Right ventricle myocardium superior (tissue), 1 donor: ENCODE measurements at regions not wholly inside any gene's neighbourhood (a gene's known extent, or its start where the extent isn't known, plus 50 kb on each side); places are given as distances from the start of the nearest gene placed in this dataset.

Source experiments
- ATAC-seq: fragments of 200-7000 bp; cut with Tn5 transposase; one replicate; pipeline ENCODE4 v1.9.1; 2020; ENCODE audit warnings: mild to moderate bottlenecking; ENCODE audit not compliant: poor library complexity
- DNase-seq: peaks from one replicate; pipeline ENCODE4 v3.0.0-alpha.2; 2020
- intact Hi-C: fragments of 100-400 bp; cut with DNase I; formaldehyde crosslinking; loops from one replicate; pipeline ENCODE4 v1.11.2; 2022
- donor health status: DM: no; HTN: yes; CAD: no; lungs with severe emphysema.

DNA sequence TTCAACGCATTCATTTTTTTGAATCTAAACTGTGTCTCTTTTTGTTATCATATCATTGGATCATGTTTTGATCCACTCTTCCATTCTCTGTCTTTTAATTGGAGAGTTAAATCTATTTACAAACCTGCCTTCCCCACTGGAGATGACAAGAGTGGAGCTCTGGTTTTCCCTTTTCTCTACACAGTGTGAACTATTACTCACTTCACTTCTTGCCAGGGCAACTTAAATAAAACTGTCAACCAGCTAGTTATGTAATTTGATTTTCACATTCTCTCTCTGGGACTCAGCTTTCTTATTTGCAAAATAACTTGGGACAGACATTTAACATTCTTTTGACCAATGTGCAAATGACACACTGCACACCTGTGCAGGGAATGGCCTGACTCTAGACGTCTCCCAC, 230.8 kb upstream of the CST7 start:
- intact Hi-C loops = no loop called here
- ATAC-seq = no peak

DNA sequence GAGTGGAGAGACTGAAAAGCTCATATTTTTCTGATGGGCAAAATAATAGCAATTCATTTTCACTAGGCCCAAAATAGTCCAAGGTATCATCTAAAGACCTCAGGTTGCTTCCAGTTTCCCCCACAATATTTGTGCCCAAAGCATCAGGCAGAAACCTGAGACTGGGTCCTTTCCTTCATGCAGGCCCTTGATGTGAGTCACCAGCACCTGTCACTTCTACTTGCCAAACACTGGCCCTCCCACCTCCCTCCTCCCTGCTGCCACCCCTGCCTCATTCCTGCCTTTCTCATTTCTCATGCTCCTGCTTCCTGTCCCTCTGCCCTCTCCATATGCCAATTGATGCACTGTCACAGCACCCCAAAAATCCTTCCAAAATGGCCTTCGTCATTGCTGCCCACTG, 230.4 kb upstream of the CST7 start:
- intact Hi-C loops = no loop called here
- ATAC-seq = no peak
- DNase-seq = no peak

More for the DNA sequence above, 230.8 kb upstream of the CST7 start:
- DNase-seq = no peak

DNA sequence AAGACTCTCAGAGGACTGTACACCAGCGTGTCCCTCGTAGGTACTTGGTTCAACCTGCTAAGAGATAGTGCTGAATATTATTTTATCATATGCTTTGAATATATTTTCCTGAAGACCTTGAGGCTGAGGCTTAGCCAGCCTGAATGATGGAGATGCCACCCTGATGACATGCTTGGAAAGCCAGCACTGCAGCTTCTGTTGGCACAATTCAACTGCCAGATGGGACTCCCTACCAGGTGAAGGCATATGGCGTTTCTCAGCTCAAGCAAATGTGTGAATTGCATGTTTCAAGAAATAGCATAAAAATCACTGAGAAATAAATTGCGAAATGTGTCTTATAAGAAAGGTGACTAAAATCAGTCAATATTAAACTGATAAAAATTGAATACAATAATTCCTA, 228.1 kb upstream of the CST7 start:
- DNase-seq = no peak
- no peak for ATAC-seq

DNA sequence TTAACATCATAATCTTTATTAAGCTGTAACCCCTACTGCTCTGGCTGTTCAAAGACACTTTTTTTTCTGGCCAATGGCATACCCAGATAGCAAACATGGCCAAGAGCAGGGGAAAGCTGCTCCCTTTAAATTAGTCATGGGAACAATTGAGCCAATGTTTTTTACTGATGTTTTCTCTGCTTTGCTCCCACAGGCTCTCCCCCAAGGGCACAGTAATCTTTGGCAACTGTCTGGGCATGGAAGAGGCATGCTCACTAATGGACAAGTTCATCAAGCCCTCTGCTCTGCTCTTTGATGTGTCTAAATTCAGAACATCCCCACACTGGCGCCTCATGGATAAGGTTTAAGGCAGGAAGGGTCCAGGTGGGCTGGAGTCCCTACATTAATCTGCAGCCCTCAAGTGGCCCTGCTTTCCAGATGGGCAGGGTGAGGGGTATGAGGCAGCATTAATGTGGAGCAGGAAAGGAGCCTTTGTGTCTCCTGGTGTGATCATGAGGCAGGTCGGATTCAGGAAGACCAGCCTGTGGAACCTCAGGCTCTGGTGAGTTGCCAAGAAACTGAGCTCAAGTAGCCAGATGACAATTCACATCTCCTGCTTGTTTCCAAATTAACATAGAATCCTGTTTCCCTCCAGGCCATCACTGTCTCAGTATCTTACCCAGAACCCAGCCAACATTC, 227.0 kb upstream of the CST7 start:
- DNase-seq = no peak
- ATAC-seq = no peak
- intact Hi-C loops = no loop called here

More for the DNA sequence above, 228.1 kb upstream of the CST7 start:
- intact Hi-C loops = no loop called here

DNA sequence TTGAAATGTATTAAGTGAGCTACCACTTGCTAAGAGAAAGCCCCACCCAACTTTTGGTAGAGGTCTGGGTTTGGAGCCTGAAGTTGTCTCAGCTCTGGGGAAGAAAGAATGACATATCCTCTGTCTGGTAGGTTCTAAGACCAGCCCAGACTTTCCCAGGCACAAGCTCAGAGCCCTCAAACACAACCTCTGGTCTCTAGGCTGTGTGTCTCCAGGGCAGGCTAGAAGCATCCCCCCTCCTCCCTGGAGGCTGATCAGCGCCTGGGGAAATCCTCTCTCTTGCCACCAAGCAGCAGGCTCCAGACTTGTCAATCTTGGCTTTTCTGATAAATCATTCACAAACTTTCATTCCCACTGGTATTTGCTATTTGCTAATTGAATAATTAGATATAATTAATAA, 226.5 kb upstream of the CST7 start:
- intact Hi-C loops = no loop called here
- ATAC-seq = no peak
- DNase-seq = no peak

DNA sequence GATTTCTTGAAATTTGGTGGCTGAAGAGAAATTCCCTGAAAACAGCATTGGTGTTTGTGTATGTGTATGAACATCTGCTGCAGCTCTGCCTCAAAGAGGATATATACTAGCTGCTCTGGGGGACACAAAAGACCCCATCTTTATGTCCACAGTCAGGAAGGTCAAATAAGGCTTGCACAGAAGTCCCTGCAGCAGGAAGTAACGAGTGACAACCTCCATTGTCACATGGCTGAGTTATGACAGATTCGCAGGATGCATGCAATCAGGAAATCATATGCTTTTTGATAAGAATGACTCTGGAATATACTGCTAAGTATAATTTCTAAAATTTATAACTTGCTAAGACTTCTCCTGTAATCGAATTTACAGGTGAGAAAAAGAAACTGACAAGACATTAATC, 225.9 kb upstream of the CST7 start:
- intact Hi-C loops = no loop called here
- ATAC-seq (no peak), DNase-seq (no peak)

DNA sequence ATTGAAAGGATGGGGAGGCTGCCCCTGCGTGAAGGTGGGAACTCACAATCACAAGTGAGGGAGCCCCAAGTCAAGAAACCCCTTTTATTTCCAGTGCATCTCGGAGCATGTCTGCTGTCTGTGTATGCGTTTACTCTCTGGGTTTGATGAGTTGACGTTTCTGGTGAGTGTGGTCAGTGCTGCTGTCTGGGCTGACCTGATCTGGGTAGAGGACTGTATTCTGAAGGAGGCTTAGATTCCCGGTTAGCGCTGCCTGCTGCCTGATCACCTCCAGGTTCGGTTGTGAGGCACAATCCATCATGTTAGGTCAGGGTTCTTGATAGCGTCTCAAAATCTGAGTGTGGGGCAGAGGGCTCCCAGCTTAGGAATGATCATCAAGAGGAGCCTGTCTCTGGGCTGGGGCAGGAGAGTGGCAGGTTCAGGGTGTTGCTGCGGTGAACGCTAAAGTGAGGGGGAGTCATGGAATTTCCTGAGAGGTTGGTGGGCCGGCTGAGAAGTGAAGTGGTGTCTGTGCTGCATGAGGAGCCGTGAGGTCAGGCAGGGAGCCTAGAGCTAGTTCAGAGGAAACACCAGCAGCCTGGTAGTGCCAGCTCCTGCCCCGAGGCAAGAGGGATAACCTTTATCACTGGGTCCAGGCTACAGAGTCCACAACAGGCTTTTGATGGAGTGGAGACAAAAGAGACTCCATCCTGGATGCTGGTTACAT, 225.3 kb upstream of the CST7 start:
- DNase-seq = no peak
- ATAC-seq = no peak
- intact Hi-C loops = no loop called here

DNA sequence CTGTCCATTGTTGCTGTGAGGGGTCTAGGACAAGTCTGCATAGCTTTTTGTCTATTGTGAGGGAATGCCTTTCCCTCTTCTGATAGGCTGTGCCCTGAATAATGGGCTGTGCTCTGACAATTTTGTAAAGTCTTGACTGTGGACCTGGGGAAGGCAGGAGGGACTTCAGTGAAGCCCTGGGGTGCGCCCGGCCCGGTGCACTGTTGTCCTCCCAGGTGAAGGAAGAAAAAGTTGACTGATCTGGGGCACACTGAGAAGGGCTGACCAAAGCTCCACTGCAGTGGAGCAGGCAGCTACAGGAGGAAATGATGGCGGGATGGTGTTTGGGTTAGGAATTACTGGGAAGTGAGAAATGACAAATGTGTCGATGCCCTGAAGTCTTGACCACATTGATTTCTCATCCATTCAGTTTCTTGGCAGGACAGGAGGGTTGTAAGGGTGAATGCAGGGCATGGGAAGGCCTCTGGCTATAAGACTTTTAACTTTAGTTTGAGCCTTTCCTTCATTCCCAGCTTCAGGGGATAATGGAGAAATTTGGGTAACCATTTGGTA, 224.0 kb upstream of the CST7 start:
- intact Hi-C loops = no loop called here
- ATAC-seq = no peak
- DNase-seq = no peak

DNA sequence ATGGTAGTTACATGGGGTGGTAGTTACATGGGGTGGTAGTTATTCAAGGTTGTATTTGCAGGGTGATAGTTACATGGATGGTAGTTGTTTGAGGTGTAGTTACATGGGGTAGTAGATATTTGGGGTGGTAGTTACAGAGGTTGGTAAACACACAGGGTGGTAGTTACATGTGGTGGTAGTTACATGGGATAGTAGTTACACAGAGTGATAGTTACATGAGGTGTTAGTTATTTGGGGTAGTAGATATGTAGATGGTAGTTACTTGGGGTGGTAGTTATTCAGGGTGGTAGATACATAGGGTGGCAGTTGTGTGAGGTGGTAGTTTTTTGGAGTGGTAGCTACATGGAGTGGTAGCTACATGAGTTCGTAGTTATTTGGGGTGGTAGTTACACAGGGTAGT, 221.3 kb upstream of the CST7 start:
- ATAC-seq (no peak), DNase-seq (no peak)
- intact Hi-C loops = no loop called here

DNA sequence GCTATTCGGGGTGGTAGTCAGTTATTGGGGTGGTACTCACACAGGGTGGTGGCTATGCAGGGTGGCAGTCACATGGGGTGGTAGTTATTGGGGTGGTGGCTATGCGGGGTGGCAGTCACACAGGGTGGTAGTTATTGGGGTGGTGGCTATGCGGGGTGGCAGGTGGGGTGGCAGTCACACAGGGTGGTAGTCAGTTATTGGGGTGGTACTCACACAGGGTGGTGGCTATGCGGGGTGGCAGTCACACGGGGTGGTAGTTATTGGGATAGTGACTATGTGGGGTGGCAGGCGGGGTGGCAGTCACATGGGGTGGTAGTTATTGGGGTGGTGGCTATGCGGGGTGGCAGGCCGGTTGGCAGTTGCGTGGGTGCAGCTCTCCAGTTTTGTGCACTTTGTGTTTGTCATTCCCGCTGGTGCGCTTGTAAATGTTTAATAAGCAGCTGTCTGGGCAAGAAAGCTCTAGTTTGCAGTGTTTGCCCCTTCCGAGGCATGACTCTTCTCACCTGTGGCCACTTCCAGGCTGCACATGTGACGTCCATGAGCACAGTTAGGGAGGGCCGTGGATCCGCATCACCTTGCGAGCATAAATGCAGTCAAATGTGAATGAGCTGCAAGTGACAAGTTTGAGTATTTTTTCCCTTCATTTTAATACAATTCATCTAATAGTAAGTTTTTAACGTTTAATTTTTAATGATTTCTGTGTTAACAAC, 219.0 kb upstream of the CST7 start:
- intact Hi-C loops = no loop called here
- no peak for ATAC-seq
- no peak for DNase-seq

DNA sequence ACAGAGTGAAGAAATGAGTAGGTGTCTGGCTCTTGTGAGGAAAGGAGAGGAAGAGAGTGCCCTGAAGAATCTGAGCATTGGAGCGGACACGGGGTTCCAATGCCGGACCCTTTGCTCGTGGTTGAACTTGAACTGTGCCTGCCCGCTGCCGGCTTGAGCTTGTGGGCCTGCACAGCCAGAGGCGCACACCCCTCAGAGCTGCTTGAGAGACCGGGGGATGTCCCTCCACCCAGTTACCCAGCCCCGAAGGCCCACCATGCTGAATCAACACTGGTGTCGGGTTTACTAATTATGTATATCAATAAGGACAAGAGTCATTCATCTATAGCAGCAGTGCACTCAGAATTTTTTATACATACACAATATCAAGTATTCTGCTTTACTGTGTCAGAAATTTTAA, 218.3 kb upstream of the CST7 start:
- DNase-seq (no peak), ATAC-seq (no peak)
- intact Hi-C loops = no loop called here

DNA sequence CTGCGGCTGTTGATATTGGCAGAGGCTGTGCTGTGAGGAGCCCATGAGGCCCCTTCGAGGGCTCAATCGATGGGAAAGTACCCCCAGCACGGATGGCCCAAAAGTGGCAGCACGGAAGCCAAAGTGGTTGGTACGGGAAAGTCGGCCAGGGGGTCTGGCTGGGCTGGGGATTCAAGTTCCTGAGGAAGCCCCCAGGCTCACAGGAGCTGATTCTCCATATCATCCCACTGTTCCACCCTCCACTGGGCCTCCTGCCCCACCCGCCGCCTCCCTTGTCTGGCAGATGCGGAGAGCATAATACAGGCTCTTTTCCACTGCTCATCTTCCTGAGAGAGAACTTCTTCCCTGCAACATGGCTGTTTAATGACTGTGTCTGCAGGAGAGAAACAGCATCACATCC, 217.8 kb upstream of the CST7 start:
- ATAC-seq (no peak), DNase-seq (no peak)
- intact Hi-C loops = no loop called here

DNA sequence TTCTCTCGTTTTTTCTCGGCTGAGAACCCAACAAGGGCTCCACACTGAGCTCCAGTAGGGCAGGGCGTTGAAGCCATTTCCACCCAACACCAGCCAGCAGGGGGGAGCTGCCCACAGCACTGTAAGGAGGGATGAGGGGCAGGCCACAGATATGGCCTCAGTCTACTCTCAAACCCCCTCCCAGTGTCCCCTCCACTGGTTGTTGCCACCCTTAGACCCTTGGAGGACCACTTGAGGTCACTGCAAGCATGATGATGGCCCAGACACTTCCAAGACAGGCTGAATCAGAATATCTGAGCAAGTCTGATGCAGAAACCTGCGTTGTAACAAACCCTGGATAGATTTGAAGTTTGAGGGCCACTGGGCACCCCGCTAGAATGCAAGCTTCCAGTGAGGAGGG, 217.0 kb upstream of the CST7 start:
- intact Hi-C loops = no loop called here
- DNase-seq = no peak
- ATAC-seq = no peak

DNA sequence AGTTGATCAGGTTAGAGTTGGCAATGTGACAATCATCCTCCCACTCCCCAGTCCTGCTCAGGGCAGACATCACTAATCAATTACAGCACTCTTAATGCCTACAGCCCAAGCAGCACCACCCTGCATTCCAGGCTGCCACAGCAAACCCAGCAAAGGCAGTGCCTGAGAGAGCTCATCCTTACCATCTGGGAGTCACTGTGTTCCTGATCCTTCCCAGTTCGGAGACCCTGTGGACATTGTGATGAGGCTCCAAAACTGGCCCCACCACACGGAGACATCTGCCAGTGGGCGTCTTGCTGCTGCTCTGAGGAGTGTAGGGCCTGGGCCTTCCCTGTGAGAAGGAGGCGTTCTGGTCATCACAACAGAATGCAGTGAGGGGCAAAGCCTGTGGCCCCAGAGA, 216.5 kb upstream of the CST7 start:
- intact Hi-C loops = no loop called here
- ATAC-seq = no peak
- no peak for DNase-seq

DNA sequence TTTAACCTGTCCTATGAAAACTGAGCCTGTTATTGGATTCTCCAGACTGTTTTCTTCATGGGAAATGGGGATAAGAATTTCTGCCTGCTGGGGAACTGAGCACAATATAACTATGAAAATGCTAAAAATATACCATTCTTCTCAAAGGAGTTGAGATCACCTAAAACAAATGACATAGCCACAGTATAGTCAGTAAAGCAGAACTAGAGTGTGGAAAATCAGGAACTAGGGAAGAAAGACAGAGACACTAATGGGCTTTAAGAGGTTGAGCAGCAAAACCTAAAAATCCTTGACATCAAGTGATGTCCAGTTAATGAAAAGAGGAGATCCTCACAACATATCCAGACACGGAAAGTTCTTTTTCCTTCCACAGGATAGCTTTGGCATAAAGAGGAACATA, 215.7 kb upstream of the CST7 start:
- ATAC-seq (no peak), DNase-seq (no peak)
- intact Hi-C loops = no loop called here

DNA sequence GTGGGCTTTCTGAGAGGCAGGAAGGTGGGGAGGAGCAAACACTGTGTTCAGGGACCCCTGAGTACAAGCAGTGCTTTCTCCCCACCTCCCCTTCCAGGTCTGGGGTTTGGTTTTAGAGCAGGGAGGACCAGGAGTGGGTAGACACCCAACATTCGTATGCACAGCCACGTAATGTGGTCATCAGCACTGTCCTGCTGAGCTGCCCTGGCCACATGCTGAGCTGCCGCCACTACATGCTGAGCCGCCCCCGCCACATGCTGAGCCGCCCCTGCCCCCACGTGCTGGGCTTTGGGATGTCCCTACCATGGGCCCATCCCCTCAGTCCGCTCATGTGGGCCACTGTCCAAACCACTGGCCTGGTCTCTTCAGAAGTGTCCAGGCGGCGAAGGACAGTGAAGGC, 214.9 kb upstream of the CST7 start:
- ATAC-seq (no peak), DNase-seq (no peak)
- intact Hi-C loops = no loop called here

DNA sequence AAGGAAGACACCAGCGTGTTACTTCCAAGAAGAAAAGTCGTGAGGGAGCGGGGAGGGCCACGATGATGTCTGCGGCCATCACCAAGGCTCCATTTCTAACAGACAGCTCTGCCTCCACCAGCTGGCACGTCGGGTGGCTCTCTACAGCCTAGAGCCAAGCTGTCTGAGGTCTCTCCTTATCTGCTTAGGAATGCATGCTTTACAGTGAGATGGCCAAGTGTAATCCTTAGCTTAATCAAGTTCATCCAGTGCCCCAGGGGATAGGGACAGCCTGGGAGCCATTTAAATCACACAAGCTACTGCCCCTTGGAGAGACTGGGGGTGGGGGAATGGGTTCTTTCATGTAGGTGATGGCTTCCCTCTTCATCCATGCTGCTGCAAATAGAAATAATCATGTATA, 213.8 kb upstream of the CST7 start:
- DNase-seq (no peak), ATAC-seq (no peak)
- intact Hi-C loops = no loop called here

DNA sequence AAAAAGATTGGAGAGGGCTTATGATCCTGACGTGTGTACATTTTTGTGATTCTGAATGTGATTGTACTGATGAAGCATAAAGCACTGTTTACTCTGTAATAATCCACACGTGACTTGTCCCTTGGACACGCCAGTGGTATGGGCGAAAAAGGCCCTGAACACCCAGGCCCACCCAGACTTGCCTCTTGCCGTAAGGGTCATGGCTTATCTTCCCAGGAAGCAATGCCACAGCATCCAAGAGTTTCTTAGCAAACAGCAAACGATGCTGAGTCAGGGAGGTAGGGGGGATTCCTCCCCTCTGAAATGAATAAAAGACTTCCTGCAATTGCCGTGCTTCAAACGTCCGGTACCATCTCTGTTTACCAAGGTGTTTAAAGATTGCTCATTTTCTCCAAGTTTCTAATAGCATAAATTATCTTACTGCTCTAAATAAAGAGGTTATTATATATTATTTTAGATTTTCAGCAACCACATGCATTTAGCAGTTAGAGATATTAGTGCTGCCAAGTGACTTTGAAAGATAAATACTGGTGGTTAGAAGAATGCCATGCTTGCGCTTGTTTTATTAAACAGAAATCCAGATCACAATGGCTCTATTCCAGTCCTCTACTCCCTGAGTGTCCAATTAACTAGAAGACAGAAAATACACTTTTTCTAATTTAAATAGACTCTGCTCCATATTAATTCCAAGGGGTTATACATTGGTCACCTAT, 212.8 kb upstream of the CST7 start:
- ATAC-seq = no peak
- no peak for DNase-seq
- intact Hi-C loops = no loop called here

DNA sequence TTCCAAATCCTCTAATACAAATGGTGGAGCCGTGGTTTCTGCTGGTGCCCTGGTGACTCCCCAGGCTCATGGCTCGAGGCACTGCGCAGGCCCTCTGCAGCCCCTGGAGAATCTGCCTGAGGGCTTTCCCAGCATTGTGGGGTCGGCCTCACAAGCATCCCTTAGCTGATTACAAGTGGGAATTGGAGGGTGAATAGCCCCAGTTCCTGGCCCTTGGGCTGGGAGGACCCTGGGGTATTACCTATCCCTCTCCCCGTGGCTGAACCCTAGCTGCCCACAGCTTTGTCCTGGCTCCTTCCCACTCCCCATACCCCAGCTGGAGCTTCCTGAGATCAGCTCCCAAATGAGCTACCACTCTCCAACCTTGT, 212.2 kb upstream of the CST7 start:
- DNase-seq = no peak
- intact Hi-C loops = no loop called here
- no peak for ATAC-seq
